C1 segment of cervical spinal cord (tissue), 14 donors: ENCODE measurements at regions not wholly inside any gene's neighbourhood (a gene's known extent, or its start where the extent isn't known, plus 50 kb on each side); places are given as distances from the start of the nearest gene placed in this dataset.

Source experiments
- DNase-seq, 14 donors: peaks; one replicate each; lab custom pipeline; 2025; lab: John Stamatoyannopoulos, UW

- no peak for DNase-seq
These were observed 468.2 kb upstream of the ARID1B start for GRCh38 chr6:156309017-156309416.

- no peak for DNase-seq
These were observed 468.6 kb upstream of the ARID1B start for GRCh38 chr6:156308604-156309003.

GRCh38 chr6:156306531-156306930, 470.6 kb upstream of the ARID1B start:
- DNase-seq = no peak

GRCh38 chr6:156283091-156283490, 494.1 kb upstream of the ARID1B start:
- peak in 3 of 14 donors; percentile 0 to 8 (median 2) for DNase-seq

GRCh38 chr6:156282087-156282486, 495.1 kb upstream of the ARID1B start:
- DNase-seq = no peak

DNA sequence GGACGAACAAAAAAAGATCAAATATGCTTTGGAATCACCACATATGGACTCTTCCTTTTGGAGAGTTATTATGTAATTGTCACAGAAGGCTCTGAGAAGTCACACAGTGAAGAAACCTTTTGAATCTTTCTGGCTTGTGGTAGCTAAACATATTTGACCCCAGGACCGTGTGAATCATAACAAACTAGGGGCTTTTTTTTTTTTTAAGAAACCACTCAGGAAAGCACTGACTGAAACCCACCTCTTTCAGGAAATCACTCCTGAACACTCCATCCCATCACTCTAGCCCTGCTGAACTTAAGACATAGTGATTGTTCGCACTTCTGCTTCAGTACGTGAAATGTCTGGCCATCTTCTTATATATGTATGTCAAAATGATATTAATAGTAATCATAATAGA, 495.9 kb upstream of the ARID1B start:
- DNase-seq = no peak

DNA sequence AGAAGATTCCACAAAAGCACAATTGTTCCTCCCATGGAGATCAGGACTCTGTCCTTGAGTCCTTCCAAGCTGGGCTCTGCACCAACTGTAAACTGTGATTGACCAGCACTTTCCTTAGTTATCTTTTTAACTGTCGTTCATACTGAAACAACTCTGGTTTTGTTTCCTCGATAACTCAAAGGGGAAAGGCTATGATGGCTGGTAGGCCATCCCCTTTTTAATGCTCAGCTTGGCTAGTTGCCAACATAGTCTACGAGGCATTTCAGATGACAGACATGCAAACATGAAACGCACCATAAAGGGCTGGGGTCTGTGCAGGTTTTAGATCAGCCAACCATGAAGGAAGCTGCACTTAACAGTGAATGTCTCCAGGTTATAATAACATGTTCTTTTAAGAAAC, 497.1 kb upstream of the ARID1B start:
- DNase-seq = no peak

DNA sequence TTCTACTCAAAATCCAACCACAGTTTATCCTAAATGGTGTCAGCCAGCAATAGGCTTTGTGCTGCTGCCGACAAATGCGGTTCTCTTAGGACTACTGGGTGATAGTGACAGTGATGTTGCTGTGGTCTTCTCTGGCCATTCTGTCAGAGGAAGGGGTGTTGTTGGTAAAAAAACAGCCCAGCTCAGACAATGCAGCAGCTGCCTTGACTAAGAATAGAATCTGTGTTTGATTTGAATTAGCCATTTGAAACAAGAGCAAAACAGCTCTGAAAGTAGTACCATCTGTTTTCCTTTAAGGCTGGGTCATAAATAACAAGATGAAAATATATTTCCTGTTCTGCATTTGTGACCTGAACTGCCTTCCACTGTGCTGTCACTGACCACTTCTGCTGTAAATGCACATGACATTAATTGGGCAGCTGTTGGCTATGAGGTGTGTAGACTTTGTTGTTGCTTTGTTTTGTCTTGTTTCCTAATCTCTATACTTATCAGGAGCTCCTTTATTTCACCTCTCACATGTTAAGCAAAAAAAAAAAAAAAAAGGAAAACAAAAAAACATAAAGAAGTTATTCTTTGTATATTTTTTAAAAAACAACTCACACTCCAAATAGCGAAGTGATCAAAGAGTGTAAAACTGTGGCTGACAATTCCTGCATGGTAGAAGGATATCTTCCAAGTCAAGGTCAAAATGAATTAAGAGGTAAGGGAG, 497.8 kb upstream of the ARID1B start:
- DNase-seq = no peak

DNA sequence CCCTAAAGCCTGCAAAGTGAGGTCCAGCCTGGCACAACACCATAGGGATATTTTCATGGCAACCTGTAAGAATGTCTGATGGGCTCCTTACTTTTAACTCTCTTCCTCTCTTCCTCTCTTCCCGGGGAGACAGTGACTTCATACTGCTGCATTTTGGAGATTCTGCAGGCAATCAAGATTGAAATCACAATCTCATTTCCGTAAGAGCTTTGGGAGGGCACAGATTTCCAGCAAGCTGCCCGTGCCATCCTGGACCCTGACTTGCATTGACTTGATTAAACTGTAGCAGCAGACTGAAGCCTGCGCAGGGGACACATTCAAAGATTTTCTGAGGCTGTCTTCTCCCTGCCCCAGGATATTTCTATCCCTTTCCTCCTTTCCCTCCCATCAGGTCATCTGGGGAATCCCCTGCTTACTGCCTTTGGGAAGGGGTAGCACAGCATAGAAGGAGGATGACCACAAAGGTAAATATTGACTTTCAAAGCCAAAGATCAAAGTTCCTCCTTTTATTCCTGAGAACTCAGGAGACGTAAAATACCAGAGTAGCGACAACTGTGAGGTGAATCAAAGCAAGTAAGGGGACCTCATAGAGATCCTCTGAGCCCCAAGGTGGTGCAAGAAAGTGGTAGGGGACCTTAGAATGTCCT, 504.0 kb upstream of the ARID1B start:
- DNase-seq = no peak

- DNase-seq = no peak
These were observed 507.3 kb upstream of the ARID1B start for GRCh38 chr6:156269751-156270369.

DNA sequence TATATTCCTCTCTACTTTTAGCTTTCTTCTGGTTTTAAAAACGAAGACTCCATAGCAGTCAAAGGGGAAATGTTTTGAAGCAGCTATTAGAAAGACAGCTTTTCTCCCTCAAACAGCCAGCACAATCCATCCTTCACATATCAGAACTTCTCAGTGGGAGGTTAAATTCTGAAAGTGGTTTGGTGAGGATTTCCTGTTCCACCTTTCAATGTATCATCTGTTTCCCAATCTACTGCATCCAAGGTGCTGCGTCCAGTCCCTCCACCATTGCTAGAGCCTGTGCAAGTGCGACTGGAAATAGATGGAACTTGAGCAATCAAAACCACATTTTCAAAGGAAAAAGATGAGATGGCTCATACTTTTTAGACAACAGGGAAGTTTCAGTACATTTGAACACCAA, 508.3 kb upstream of the ARID1B start:
- no peak for DNase-seq

GRCh38 chr6:156262014-156262413, 515.2 kb upstream of the ARID1B start:
- DNase-seq = no peak

DNA sequence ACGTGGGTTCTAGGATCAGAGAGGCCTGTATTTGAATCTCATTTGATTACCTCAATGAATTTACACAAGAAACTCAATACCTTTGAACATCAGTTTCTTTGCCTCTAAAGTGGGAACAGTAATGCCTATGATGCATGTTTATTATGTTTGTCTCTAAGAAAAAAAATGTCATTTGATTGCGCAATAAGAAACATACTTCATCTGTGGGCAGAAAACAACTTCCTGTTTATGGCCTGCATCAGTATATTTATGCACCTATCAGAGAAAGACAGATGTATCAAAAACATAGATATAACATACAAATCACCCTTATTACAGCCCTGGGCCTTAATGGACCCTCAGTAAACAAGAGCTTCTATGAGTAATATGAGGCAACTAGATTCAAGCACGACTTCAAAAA, 516.4 kb upstream of the ARID1B start:
- DNase-seq = no peak

DNA sequence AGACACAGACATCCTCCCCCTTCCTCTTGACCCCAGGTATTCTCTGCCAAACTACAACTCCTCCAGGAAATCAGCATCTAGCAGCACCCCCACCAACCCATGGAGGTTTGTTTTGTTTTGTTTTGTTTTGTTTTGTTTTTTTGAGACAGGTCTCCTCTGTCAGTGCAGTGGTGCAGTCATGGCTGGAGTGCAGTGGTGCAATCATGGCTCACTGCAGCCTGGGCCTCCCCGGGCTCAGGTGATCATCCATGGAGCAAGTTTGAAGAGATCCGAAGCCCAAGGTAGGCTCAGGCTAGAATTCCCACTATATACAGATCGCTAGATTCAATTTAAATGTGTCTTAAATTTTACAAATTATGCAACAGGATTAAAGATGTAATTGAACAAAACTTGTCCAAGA, 518.2 kb upstream of the ARID1B start:
- DNase-seq = no peak

GRCh38 chr6:156256161-156256560, 521.0 kb upstream of the ARID1B start:
- DNase-seq = no peak

- no peak for DNase-seq
These were observed 522.9 kb upstream of the ARID1B start for GRCh38 chr6:156254240-156254639.

DNA sequence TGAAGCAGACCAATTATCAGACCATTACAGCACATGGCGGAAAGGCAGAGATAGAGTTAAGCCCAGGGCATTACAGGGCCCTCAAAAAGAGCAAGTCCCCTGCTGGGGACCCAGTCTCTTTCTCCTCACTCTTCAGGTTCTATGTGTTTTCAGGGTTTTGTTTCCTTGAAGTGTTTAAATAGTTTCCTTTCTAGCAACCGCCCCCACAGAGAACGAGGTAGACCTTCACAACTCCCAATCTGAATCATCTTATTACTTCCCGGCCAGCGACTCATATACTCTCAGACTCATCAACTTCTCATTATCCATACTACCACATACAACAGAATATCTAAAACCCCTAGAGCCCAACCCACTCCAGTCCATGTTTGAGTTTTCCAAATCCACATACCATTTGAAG, 526.6 kb upstream of the ARID1B start:
- no peak for DNase-seq

DNA sequence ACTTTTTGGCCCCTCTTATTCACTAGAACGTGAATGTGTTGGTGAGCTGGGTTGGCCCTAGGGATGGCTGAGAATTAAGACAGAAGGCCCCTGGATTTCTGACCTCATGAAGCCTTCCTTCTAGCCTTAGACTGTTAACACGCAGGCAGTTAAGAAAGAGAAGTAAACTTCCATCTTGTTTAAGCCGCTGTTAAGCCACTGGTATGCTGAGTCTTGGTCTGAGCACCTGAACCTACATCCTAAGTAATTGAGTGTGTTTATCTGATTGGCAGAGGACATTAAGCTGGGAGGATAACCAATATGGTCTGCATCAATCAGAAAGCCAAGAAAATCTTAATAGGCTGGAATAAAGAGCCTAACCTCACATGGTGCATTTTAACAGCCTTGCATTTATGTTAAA, 535.0 kb upstream of the ARID1B start:
- no peak for DNase-seq

GRCh38 chr6:156231026-156231765, 546.0 kb upstream of the ARID1B start:
- DNase-seq = no peak

DNA sequence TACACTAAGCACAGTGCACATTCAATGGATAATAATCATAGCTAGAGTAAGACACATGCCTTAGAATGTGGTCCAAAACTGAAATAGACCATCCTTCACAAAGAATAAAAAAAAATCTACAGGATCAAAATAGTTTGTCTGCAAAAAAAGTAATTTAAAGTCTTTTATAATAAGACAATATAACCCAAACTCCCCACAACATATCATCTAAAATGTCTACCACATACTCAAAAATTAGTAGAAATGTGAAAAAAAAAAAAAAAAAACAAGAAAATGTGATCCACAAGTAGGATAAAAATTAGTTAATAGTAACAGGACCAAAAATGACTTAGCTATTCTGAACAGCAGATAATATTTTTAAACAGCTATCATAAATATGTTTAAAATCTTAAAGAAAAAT, 557.2 kb upstream of the ARID1B start:
- no peak for DNase-seq

- no peak for DNase-seq
These were observed 571.5 kb upstream of the ARID1B start for GRCh38 chr6:156205678-156206077.

- no peak for DNase-seq
These were observed 578.0 kb upstream of the ARID1B start for GRCh38 chr6:156199182-156199581.
